ENCODE measurements at regions not wholly inside any gene's neighbourhood (a gene's known extent, or its start where the extent isn't known, plus 50 kb on each side); places are given as distances from the start of the nearest gene placed in this dataset.

DNA sequence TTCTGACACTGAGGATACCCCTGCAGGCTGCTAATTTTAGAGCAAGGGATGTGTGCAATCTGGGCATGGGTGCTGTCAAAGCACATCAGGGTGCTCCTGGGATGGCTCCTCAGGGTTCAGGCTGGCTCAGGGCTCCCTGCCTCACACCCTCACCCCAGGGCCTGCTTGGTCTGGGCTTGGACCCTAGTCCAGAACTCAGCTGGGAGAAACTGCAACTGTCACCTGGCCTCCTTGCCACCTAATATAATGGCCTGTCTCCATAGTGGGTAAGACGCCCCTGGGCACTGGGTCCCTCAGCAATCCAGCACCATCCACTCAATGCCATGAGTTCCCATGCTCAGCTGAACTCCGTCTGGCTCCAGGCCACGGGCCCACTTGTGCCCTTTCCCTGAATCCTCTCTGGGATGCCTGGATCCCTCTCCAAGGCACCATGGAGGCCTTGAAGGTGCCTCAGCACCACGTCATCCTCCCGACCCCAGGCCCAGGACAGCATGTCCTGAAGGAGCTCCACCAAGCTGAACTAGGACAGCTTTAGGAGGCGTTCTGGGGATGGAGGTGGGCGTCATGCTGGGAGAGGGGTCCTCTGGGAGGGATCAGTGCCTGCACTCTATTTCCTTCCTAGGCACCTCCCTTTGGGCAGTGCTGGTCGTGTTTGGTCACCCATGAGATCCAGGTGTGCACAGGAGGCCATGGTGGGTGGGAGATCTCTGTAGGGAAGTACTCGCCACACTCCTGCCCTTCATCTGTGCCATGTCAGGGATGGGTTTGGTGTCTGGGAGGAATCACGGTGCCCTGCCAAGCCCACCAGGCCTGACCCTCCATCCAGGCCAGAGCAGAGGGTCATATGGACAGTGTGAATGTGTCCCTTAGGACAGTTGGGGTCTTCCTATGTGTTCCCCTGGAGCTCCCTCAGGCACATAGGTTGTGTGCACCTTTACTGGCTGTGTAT is 1688.4 kb downstream of the TP53TG3F start:
- RAD21 ChIA-PET (ENCODE audit: low non-redundant PET in 1 of 2, low total read pairs in 2 of 2, uncharacterized antibody in 2 of 2, unreplicated experiment in 2 of 2): no interaction called here
- no peaks in the 10 kb centered on the region for H4K20me1 ChIP-seq (ENCODE audit: insufficient read depth)
- TF ChIP-seq POLR2AphosphoS5 (IDR thresholded peaks at IDR 0.05; ENCODE audit: low read depth, low read length): no peak
- no peak for TF ChIP-seq CBX3 (IDR thresholded peaks at IDR 0.05; ENCODE audit: low read depth)
- no peak for TF ChIP-seq RAD21 (IDR thresholded peaks at IDR 0.05; ENCODE audit: low read depth)
- TF ChIP-seq, protein P1, sequence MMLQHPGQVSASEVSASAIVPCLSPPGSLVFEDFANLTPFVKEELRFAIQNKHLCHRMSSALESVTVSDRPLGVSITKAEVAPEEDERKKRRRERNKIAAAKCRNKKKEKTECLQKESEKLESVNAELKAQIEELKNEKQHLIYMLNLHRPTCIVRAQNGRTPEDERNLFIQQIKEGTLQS (IDR thresholded peaks at IDR 0.05): no peak
- no peak for TF ChIP-seq EZH2 (IDR thresholded peaks at IDR 0.05)
- no peak for TF ChIP-seq ZFX (IDR thresholded peaks at IDR 0.05)
- TF ChIP-seq, protein P2, sequence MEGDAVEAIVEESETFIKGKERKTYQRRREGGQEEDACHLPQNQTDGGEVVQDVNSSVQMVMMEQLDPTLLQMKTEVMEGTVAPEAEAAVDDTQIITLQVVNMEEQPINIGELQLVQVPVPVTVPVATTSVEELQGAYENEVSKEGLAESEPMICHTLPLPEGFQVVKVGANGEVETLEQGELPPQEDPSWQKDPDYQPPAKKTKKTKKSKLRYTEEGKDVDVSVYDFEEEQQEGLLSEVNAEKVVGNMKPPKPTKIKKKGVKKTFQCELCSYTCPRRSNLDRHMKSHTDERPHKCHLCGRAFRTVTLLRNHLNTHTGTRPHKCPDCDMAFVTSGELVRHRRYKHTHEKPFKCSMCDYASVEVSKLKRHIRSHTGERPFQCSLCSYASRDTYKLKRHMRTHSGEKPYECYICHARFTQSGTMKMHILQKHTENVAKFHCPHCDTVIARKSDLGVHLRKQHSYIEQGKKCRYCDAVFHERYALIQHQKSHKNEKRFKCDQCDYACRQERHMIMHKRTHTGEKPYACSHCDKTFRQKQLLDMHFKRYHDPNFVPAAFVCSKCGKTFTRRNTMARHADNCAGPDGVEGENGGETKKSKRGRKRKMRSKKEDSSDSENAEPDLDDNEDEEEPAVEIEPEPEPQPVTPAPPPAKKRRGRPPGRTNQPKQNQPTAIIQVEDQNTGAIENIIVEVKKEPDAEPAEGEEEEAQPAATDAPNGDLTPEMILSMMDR (IDR thresholded peaks at IDR 0.05 in 2 of 3, conservative IDR thresholded peaks at IDR 0.05 in 1 of 3; ENCODE audit: borderline replicate concordance in 1 of 3, insufficient read depth in 1 of 3, low read depth in 2 of 3, low read length in 2 of 3): no peak
- TF ChIP-seq SRF (IDR thresholded peaks at IDR 0.05; ENCODE audit: low read depth): no peak
- TF ChIP-seq YY1 (IDR thresholded peaks at IDR 0.05; ENCODE audit: extremely low read depth, insufficient replicate concordance, low read depth, low read length): no peak
- no peak for TF ChIP-seq CEBPB (IDR thresholded peaks at IDR 0.05; ENCODE audit: low read depth)
- TF ChIP-seq, protein P3, sequence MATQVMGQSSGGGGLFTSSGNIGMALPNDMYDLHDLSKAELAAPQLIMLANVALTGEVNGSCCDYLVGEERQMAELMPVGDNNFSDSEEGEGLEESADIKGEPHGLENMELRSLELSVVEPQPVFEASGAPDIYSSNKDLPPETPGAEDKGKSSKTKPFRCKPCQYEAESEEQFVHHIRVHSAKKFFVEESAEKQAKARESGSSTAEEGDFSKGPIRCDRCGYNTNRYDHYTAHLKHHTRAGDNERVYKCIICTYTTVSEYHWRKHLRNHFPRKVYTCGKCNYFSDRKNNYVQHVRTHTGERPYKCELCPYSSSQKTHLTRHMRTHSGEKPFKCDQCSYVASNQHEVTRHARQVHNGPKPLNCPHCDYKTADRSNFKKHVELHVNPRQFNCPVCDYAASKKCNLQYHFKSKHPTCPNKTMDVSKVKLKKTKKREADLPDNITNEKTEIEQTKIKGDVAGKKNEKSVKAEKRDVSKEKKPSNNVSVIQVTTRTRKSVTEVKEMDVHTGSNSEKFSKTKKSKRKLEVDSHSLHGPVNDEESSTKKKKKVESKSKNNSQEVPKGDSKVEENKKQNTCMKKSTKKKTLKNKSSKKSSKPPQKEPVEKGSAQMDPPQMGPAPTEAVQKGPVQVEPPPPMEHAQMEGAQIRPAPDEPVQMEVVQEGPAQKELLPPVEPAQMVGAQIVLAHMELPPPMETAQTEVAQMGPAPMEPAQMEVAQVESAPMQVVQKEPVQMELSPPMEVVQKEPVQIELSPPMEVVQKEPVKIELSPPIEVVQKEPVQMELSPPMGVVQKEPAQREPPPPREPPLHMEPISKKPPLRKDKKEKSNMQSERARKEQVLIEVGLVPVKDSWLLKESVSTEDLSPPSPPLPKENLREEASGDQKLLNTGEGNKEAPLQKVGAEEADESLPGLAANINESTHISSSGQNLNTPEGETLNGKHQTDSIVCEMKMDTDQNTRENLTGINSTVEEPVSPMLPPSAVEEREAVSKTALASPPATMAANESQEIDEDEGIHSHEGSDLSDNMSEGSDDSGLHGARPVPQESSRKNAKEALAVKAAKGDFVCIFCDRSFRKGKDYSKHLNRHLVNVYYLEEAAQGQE (IDR thresholded peaks at IDR 0.05; ENCODE audit: low read depth): no peak
- TF ChIP-seq EGR1 (IDR thresholded peaks at IDR 0.05; ENCODE audit: low read depth): no peak
- TF ChIP-seq ZNF274 (IDR thresholded peaks at IDR 0.05; ENCODE audit: low read depth, low read length): no peak
- TF ChIP-seq POLR2A (IDR thresholded peaks at IDR 0.05; ENCODE audit: borderline replicate concordance, extremely low read depth, insufficient read depth, insufficient read length): no peak
- TF ChIP-seq EZH2phosphoT487 (IDR thresholded peaks at IDR 0.05; ENCODE audit: borderline replicate concordance): no peak
- TF ChIP-seq ELF1 (IDR thresholded peaks at IDR 0.05; ENCODE audit: borderline replicate concordance, low read depth): no peak
- H3K27ac ChIP-seq (ENCODE audit: low read depth, low read length): no peak overlapping the region
- intact Hi-C loops (cut with micrococcal nuclease): no loop called here
- POLR2A ChIA-PET: no interaction called here
- no peak overlapping the region for H3K4me2 ChIP-seq (ENCODE audit: low read length)
- no peaks in the 10 kb centered on the region for H3K36me3 ChIP-seq (ENCODE audit: control insufficient read depth in 1 of 2, insufficient read depth in 2 of 2, low read length in 2 of 2)
- no TSS peak for BruUV-seq (replicated peaks)
- CTCF ChIA-PET: no interaction called here
- no peaks in the 10 kb centered on the region for H3K79me2 ChIP-seq (ENCODE audit: insufficient read depth, low read length)
- no peaks in the 10 kb centered on the region for H3K9me2 ChIP-seq (ENCODE audit: insufficient read depth)
- no peak for DNase-seq (ENCODE audit: low read depth, low spot score)
- H3K9ac ChIP-seq (ENCODE audit: low read length): no peak overlapping the region
- H3K27me3 ChIP-seq (ENCODE audit: insufficient read depth, low read length): no peaks in the 10 kb centered on the region
- H3K4me1 ChIP-seq (ENCODE audit: control insufficient read depth in 1 of 2, insufficient read depth in 2 of 2, low read length in 2 of 2): no peaks in the 10 kb centered on the region
- ATAC-seq: no peak
- peaks cover 13 to 22% of the 10 kb centered on the region in 2 experiments; a peak in 2 of 4 replicates for H3K9me3 ChIP-seq (ENCODE audit: control insufficient read depth in 1 of 2, insufficient read depth in 1 of 2, low read depth in 1 of 2, low read length in 2 of 2)
- H3K4me3 ChIP-seq (replicated peaks in 1 of 2; ENCODE audit: low read depth in 1 of 2, low read length in 2 of 2): no peak overlapping the region
- H2AFZ ChIP-seq (ENCODE audit: low read depth, low read length, poor library complexity, severe bottlenecking): no peak overlapping the region

Data from HCT116 (cell line).